ENCODE measurements at regions not wholly inside any gene's neighbourhood (a gene's known extent, or its start where the extent isn't known, plus 50 kb on each side); places are given as distances from the start of the nearest gene placed in this dataset.

DNA sequence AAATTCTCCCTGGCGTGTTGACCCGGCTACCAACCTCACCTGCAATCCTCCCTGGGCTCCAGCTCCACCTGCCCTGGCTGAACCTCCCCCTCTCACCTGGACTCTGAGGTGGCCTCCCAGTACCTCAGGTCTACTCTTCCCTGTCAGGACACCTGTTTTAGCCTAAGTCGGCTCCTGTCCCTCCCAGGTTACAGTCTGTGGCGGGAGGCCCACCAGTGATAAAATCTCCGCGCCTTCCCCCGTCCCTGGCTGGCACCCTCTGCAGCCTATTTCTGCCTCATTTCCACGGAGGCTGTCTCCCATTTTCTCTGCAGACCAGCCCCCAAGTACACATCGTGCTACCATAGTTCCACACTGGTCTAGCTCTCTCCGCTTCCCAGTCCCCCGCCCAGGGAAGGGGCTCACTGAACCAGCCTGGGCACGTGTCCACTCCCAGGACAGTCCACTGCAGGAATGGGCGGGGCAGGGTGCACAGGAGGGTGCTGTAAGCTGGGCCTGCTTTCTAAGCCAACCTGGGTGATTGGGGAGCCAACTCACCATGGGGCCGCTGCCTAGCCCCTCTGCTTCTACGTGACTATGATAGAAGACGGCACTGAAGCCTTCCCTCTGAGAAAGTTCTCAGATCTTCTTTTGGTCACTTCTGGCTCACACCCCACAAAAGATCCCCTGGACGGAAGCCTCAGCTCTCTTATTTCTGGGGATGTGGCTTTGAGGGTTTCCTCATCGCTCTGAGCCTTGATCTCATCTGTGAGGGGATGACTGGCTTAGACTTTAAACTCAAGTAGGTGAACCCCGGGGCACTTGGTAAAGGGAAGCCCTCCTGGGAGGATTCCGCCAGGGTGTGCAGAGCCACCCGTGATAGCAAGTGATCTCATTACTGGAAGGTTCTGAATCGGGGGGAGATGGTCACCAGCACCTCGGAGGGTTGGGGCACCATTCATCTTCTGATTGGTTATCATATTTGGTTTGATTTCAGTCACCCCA lies 96.6 kb downstream of the NSMCE3 start:
- H3K4me3 Mint-ChIP-seq = no peak overlapping the region
- no peak overlapping the region for H3K27ac Mint-ChIP-seq
- peaks cover 23% of the 10 kb centered on the region for H3K27me3 Mint-ChIP-seq
- intact Hi-C loops (cut with DNase I, micrococcal nuclease) = no loop called here
- DNase-seq (no peak), ATAC-seq (no peak)
- POLR2A ChIA-PET = no interaction called here
- H3K36me3 Mint-ChIP-seq (ENCODE audit: low read depth) = no peaks in the 10 kb centered on the region
- no peaks in the 10 kb centered on the region for H3K4me1 Mint-ChIP-seq
- CTCF ChIA-PET = no interaction called here
- no peaks in the 10 kb centered on the region for H3K9me3 Mint-ChIP-seq (ENCODE audit: low read depth)

DNA sequence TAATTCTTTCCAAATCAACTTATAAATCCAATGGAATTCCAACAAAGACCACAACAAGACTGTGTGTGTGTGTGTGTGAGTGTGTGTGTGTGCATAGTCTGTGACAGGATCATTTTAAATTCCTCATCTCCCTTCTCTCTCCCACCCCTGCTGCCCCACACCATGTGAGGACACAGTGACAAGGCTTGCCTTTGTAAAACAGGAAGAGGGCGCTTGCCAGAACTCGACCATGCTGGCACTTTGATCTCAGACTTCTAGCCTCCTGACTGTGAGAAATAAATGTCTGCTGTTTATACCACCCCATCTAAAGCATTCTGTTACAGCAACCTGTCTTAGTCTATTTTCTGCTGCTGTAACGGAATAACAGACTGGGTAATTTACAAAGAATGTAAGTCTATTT lies 99.1 kb downstream of the NSMCE3 start:
- POLR2A ChIA-PET = no interaction called here
- Mint-ChIP-seq H3K27ac (no peak overlapping the region), H3K4me1 (no peaks in the 10 kb centered on the region), H3K4me3 (no peak overlapping the region), H3K36me3 (ENCODE audit: low read depth) (no peaks in the 10 kb centered on the region), H3K27me3 (peaks cover 25% of the 10 kb centered on the region), H3K9me3 (ENCODE audit: low read depth) (no peaks in the 10 kb centered on the region)
- no peak for DNase-seq
- intact Hi-C loops (cut with DNase I, micrococcal nuclease) = no loop called here
- no peak for ATAC-seq
- CTCF ChIA-PET = no interaction called here

Measured in activated CD4-positive, alpha-beta T cell treated with anti-CD3 and anti-CD28 coated beads for 36 hours (primary cell).